Nephron progenitor cell (in vitro differentiated cells): ENCODE measurements at regions not wholly inside any gene's neighbourhood (a gene's known extent, or its start where the extent isn't known, plus 50 kb on each side); places are given as distances from the start of the nearest gene placed in this dataset.
"Not testable (repeated sequence)": the region's sequence is repeated elsewhere in the genome, so short reads cannot be mapped to it uniquely, and the experiment has no call there.

Experiments
- DNase-seq: peaks from one replicate; pipeline ENCODE4 v3.0.0; 2021
- H3K27ac Mint-ChIP-seq: 2 replicates; pipeline ENCODE4 v1.8.0; 2021; ENCODE audit warnings: mild to moderate bottlenecking, moderate library complexity, mixed read lengths
- H3K27me3 Mint-ChIP-seq: 2 replicates; pipeline ENCODE4 v1.8.0; 2021; ENCODE audit warnings: mild to moderate bottlenecking, low read depth, mixed read lengths; ENCODE audit not compliant: poor library complexity
- H3K36me3 Mint-ChIP-seq: 2 replicates; pipeline ENCODE4 v1.8.0; 2021; ENCODE audit warnings: low read depth, mixed read lengths
- H3K4me1 Mint-ChIP-seq: 2 replicates; pipeline ENCODE4 v1.8.0; 2021; ENCODE audit warnings: mixed read lengths
- H3K4me3 Mint-ChIP-seq: 2 replicates; pipeline ENCODE4 v1.8.0; 2021; ENCODE audit warnings: mild to moderate bottlenecking, moderate library complexity, mixed read lengths
- H3K9me3 Mint-ChIP-seq: 2 replicates; pipeline ENCODE4 v1.8.0; 2021; ENCODE audit warnings: mild to moderate bottlenecking, moderate library complexity, mixed read lengths

- not testable (repeated sequence) for H3K9me3 Mint-ChIP-seq, H3K36me3 Mint-ChIP-seq, H3K27ac Mint-ChIP-seq, H3K4me1 Mint-ChIP-seq, H3K4me3 Mint-ChIP-seq, H3K27me3 Mint-ChIP-seq, DNase-seq
These were observed 526.9 kb downstream of the TTLL7 start for GRCh38 chr1:83472066-83472465.

DNA sequence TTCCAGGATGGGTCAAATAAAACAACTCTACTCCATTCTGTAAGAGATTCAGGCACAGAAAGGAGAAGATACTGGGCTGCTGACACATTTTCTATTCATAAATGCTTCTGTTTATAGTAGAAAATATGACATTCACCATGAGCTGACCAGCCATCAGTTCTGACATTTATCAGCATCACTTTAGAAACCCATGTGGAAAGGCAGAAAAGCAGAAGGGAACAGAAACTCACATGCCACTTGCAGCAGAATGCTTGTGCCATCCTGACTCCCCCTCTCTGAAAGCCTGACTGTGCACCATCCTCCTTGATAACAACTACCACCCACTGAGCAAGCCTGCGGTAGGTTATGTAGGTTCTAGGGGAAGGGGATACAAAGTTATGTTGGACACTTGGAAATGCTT, 527.7 kb downstream of the TTLL7 start:
- H3K9me3 Mint-ChIP-seq, H3K4me1 Mint-ChIP-seq, H3K36me3 Mint-ChIP-seq, H3K27ac Mint-ChIP-seq, H3K27me3 Mint-ChIP-seq, H3K4me3 Mint-ChIP-seq, DNase-seq: not testable (repeated sequence)

- H3K27me3 Mint-ChIP-seq, H3K27ac Mint-ChIP-seq: not testable (repeated sequence)
These were observed 530.6 kb downstream of the TTLL7 start for GRCh38 chr1:83468336-83468735.

DNA sequence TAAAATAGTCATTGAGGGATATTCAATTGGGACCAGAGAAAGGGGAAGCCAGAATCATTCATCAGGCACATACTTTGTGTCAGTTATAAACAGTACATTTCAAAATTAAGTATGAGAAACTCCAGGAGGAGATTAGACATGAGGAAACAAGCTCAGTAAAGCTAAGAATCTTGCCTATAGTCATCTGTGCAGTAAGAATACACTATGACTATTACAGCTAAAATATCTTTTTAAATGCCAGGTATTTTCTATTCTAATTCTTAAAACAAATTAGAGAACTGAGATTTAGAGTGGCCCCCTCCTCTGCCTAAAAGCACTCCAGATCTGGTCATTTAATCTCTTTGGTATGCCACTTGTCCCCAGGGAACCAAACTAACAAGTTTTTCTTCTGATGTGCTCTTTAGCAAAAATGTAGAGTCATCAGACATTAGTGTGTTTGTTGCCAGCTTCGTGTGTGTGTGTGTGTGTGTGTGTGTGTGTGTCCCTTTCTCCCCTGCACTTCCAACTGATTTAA, 541.1 kb downstream of the TTLL7 start:
- not testable (repeated sequence) for H3K9me3 Mint-ChIP-seq, H3K4me3 Mint-ChIP-seq, H3K36me3 Mint-ChIP-seq, DNase-seq, H3K27me3 Mint-ChIP-seq, H3K27ac Mint-ChIP-seq
- H3K4me1 Mint-ChIP-seq: peaks cover 14% of the 10 kb centered on the region

More at GRCh38 chr1:83468336-83468735, 530.6 kb downstream of the TTLL7 start:
- not testable (repeated sequence) for H3K4me3 Mint-ChIP-seq, H3K36me3 Mint-ChIP-seq, H3K9me3 Mint-ChIP-seq, DNase-seq, H3K4me1 Mint-ChIP-seq

DNA sequence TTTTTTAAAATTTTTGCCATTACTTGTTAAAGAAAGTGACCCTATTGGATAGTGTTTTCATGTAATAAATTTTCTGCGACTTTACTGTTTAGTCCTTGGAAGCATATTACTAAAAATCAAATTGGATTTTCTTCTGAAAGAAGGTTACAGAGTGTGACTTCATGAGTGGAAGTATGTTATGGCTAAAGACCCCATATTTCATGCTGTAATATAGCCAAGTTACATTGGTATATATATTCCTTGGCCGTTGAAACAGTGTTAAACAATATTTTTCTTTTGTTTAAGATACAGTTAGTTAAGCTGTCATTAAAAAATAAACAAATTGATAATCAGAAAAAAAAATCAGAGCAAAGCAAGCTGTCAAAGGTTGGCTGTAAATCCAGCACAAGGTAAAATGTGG, 541.7 kb downstream of the TTLL7 start:
- H3K27ac Mint-ChIP-seq, H3K36me3 Mint-ChIP-seq, DNase-seq, H3K27me3 Mint-ChIP-seq, H3K4me3 Mint-ChIP-seq, H3K9me3 Mint-ChIP-seq: not testable (repeated sequence)
- H3K4me1 Mint-ChIP-seq: peaks cover 14% of the 10 kb centered on the region

DNA sequence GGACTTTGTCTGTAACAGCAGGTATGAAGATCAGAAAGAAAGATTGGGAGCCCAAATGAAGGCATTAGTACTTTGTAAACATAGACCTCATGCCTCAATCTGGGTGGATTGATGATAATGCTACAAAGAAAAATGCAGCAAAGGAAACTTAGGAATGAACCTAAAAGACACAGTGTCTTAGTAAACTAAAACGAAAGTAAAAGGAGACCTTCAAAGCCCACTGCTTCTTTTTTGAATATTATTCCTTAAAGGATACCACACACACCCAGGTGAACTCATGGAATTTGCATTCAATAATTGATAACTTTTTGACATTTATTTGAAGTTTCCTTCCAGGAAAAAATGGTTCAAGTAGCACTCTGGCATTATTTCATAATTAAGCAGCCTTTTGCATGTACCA, 543.2 kb downstream of the TTLL7 start:
- H3K9me3 Mint-ChIP-seq, H3K27me3 Mint-ChIP-seq, H3K36me3 Mint-ChIP-seq, H3K27ac Mint-ChIP-seq, DNase-seq, H3K4me3 Mint-ChIP-seq: not testable (repeated sequence)
- H3K4me1 Mint-ChIP-seq: peaks cover 14% of the 10 kb centered on the region

GRCh38 chr1:83445873-83446272, 553.1 kb downstream of the TTLL7 start:
- H3K27ac Mint-ChIP-seq, H3K9me3 Mint-ChIP-seq, DNase-seq, H3K4me1 Mint-ChIP-seq, H3K4me3 Mint-ChIP-seq, H3K27me3 Mint-ChIP-seq, H3K36me3 Mint-ChIP-seq: not testable (repeated sequence)

- not testable (repeated sequence) for H3K27ac Mint-ChIP-seq, H3K36me3 Mint-ChIP-seq, H3K27me3 Mint-ChIP-seq, DNase-seq, H3K9me3 Mint-ChIP-seq, H3K4me3 Mint-ChIP-seq, H3K4me1 Mint-ChIP-seq
These were observed 556.5 kb downstream of the TTLL7 start for GRCh38 chr1:83442412-83442811.

GRCh38 chr1:83440586-83440985, 558.3 kb downstream of the TTLL7 start:
- not testable (repeated sequence) for DNase-seq, H3K36me3 Mint-ChIP-seq, H3K4me1 Mint-ChIP-seq, H3K27ac Mint-ChIP-seq, H3K9me3 Mint-ChIP-seq, H3K27me3 Mint-ChIP-seq, H3K4me3 Mint-ChIP-seq

DNA sequence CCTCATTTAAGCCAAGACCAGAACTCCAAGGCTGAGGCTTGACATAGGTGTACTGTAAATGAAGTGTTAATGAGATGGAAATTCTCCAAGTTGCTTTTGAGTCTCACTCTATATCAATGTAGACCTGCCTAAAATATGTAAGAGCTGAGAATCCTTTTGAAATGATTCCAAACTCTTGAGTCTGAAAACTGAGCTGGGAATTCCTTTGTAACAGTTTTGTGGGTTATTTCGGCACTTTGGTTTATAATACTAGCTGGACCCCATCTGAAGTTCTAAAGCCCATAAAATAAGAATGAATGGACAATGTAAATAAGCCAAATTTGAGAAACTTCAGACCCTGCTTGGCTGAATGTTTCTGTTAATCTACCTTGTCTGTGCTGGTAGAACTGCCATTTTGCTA, 558.9 kb downstream of the TTLL7 start:
- not testable (repeated sequence) for H3K9me3 Mint-ChIP-seq, DNase-seq, H3K4me1 Mint-ChIP-seq, H3K27me3 Mint-ChIP-seq, H3K27ac Mint-ChIP-seq, H3K4me3 Mint-ChIP-seq, H3K36me3 Mint-ChIP-seq

DNA sequence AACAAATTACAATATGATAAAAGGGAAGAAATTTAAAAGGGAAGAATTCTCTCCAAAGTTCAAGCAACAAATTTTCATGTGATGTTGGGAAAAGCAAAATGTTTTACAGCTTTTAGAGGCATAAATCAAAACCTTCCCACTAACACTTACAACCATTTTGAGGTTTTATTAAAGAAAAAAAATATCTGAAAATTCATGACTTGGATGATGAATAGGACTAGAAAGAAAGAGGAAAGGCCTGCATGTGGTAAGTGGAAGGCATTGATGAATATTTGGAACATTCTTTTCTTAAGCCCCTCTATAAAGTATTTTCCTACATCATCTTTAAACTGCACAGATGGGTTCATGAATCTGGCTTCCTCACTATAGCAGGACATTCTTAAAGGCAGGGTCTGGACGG, 560.6 kb downstream of the TTLL7 start:
- H3K36me3 Mint-ChIP-seq, DNase-seq, H3K4me1 Mint-ChIP-seq, H3K4me3 Mint-ChIP-seq, H3K27ac Mint-ChIP-seq, H3K9me3 Mint-ChIP-seq, H3K27me3 Mint-ChIP-seq: not testable (repeated sequence)

DNA sequence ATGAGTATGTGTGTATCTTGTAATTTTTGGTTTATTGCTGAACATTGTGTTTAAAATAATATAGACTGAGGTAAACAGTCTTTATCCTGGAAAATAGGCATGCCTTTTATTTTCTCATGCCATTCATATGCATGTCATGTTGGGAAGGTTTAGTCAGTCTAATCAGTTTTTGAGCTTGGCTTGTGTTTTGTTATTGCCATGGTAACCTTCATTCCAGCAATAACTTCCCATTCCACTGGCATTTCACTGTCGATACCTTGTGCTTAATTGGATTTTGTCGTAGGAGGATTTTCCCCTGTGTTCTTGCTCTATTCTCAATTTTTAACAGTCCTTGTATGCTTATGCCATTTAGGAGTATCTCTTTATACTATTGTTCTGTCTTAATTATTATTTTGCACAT, 563.6 kb downstream of the TTLL7 start:
- not testable (repeated sequence) for H3K27me3 Mint-ChIP-seq, DNase-seq, H3K4me1 Mint-ChIP-seq, H3K36me3 Mint-ChIP-seq, H3K9me3 Mint-ChIP-seq, H3K4me3 Mint-ChIP-seq, H3K27ac Mint-ChIP-seq

DNA sequence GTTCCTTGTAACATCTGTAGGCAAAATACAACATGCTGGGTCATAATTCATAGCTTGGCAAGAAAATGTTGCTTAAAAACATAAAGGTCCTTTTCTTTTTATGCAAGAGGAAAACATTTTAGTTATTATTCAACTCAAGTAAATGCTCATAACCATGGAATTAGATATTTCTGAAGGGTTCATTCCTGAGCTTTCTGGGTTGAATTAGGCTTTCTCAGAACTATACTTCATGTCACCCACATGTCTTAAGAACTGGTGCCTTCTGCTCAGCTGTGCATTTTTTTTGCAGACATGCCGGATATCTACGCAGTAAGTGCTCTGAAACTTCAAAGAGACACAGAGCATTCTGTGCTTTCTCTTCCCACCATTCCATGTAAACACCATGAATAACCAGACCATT, 571.4 kb downstream of the TTLL7 start:
- H3K27ac Mint-ChIP-seq, H3K27me3 Mint-ChIP-seq, H3K9me3 Mint-ChIP-seq, H3K4me3 Mint-ChIP-seq, DNase-seq, H3K36me3 Mint-ChIP-seq, H3K4me1 Mint-ChIP-seq: not testable (repeated sequence)

DNA sequence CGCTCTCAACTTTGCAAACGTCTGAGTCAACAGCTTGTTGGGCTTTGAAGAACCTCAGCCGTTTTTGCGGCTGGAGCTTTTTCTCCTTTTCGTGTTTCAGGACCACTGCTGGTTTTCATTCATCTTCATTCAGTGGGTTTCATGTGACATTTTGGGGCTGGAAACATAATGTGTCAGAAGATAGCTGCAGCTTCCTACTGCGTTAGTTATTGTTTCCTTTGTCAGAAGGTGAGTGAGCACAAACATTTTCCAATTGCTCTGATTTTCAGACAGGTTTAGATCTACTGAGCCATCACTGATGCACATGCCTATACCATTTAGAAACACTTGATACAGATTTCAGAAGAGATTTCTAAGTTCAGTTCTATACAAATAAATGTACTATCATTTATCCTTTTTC, 575.5 kb downstream of the TTLL7 start:
- not testable (repeated sequence) for H3K27ac Mint-ChIP-seq, H3K9me3 Mint-ChIP-seq, H3K36me3 Mint-ChIP-seq, H3K27me3 Mint-ChIP-seq, H3K4me3 Mint-ChIP-seq, DNase-seq, H3K4me1 Mint-ChIP-seq
